B cell (primary cell): ENCODE measurements at regions not wholly inside any gene's neighbourhood (a gene's known extent, or its start where the extent isn't known, plus 50 kb on each side); places are given as distances from the start of the nearest gene placed in this dataset.

ENCODE experiments used
- ATAC-seq: fragments of 200-7000 bp; cut with Tn5 transposase; one replicate; pipeline ENCODE4 v1.10.0; 2021; ENCODE audit warnings: low read depth, mild to moderate bottlenecking, moderate number of reproducible peaks, moderate library complexity
- CTCF ChIA-PET: fragments of 350-600 bp; sonication (Branson Sonifier 250); formaldehyde crosslinking; loops from one replicate; lab custom pipeline; 2021; ENCODE audit warnings: antibody characterized with exemption, inconsistent platforms; lab: Charles Lee
- POLR2A ChIA-PET: fragments of 350-600 bp; sonication (Branson Sonifier 250); formaldehyde crosslinking; loops from one replicate; lab custom pipeline; 2021; ENCODE audit warnings: antibody characterized with exemption; lab: Charles Lee
- DNase-seq: peaks from one replicate; pipeline ENCODE4 v3.0.0; 2013
- H2AFZ ChIP-seq: 2 replicates; pipeline ENCODE4 v1.6.1; 2012; ENCODE audit warnings: mild to moderate bottlenecking, low read depth, low read length; ENCODE audit not compliant: insufficient read depth, poor library complexity, severe bottlenecking
- H3K27ac ChIP-seq, 2 donors: 1 replicate in 1 of 2; 2 replicates in 1 of 2; pipeline ENCODE4 v1.5.1; 2012 to 2013; ENCODE audit warnings: low read length in 2 of 2, mild to moderate bottlenecking in 2 of 2, moderate library complexity in 1 of 2
- H3K27me3 ChIP-seq, 4 experiments: fragments of 200-600 bp in 1 of 4; sonication (generic) in 1 of 4; replicated peaks in 1 of 4; 1 replicate in 2 of 4; 2 replicates in 2 of 4; pipeline versions ENCODE4 v1.6.1 to v1.7.0; 2013 to 2016; ENCODE audit warnings: low read length in 3 of 4, mild to moderate bottlenecking in 2 of 4, mixed read lengths in 1 of 4, moderate library complexity in 1 of 4; ENCODE audit not compliant: insufficient read depth in 4 of 4, control insufficient read depth in 3 of 4; ENCODE audit errors: control extremely low read depth in 1 of 4
- H3K36me3 ChIP-seq, 2 experiments: replicated peaks in 1 of 2; 1 replicate in 1 of 2; 2 replicates in 1 of 2; pipeline versions ENCODE4 v1.6.1 to v1.7.1; 2013; ENCODE audit warnings: low read length in 1 of 2; ENCODE audit not compliant: insufficient read depth in 2 of 2, control insufficient read depth in 1 of 2; ENCODE audit errors: control extremely low read depth in 1 of 2, extremely low read depth in 1 of 2
- H3K4me1 ChIP-seq, 2 donors: fragments of 200-600 bp in 1 of 2; sonication (generic) in 1 of 2; 1 replicate in 1 of 2; 2 replicates in 1 of 2; pipeline versions ENCODE4 v1.5.1 to v1.6.1; 2013 to 2017; ENCODE audit warnings: low read length in 2 of 2; ENCODE audit not compliant: control insufficient read depth in 2 of 2, insufficient read depth in 2 of 2
- H3K4me2 ChIP-seq: replicated peaks from 2 replicates; pipeline ENCODE3; 2012; ENCODE audit warnings: mild to moderate bottlenecking, low read depth, low read length; ENCODE audit not compliant: poor library complexity, severe bottlenecking
- H3K4me3 ChIP-seq, 5 experiments: fragments of 200-600 bp in 1 of 5; sonication (generic) in 1 of 5; 1 replicate in 3 of 5; 2 replicates in 2 of 5; pipeline versions ENCODE4 v1.5.1 to v1.7.0; 2011 to 2016; ENCODE audit warnings: low read length in 4 of 5, mild to moderate bottlenecking in 4 of 5, low read depth in 2 of 5, control low read depth in 1 of 5, moderate library complexity in 1 of 5; ENCODE audit not compliant: insufficient read depth in 1 of 5; ENCODE audit errors: control extremely low read depth in 1 of 5, extremely low read depth in 1 of 5
- H3K79me2 ChIP-seq: fragments of 200-600 bp; sonication (generic); one replicate; pipeline ENCODE4 v1.6.0; 2016; ENCODE audit warnings: low read length; ENCODE audit not compliant: control insufficient read depth, insufficient read depth
- H3K9ac ChIP-seq: fragments of 200-600 bp; sonication (generic); 2 replicates; pipeline ENCODE4 v1.6.1; 2017; ENCODE audit warnings: mild to moderate bottlenecking, low read length, moderate library complexity
- H3K9me3 ChIP-seq, 3 donors: one replicate each; pipeline versions ENCODE4 v1.6.1 to v1.7.1; 2013; ENCODE audit warnings: low read length in 2 of 3; ENCODE audit not compliant: control insufficient read depth in 2 of 3, insufficient read depth in 1 of 3; ENCODE audit errors: control extremely low read depth in 1 of 3
- H4K20me1 ChIP-seq: 2 replicates; pipeline ENCODE4 v1.6.0; 2012; ENCODE audit warnings: mild to moderate bottlenecking, low read length; ENCODE audit not compliant: insufficient read depth, control insufficient read depth, poor library complexity, severe bottlenecking
- H3K27ac Mint-ChIP-seq: one replicate; pipeline ENCODE4 v1.8.0; 2021; ENCODE audit warnings: mixed read lengths
- H3K27me3 Mint-ChIP-seq: one replicate; pipeline ENCODE4 v1.8.0; 2021; ENCODE audit warnings: mixed read lengths
- H3K4me1 Mint-ChIP-seq: one replicate; pipeline ENCODE4 v1.8.0; 2021; ENCODE audit warnings: mixed read lengths
- H3K4me3 Mint-ChIP-seq: one replicate; pipeline ENCODE4 v1.8.0; 2021; ENCODE audit warnings: mixed read lengths
- H3K9me3 Mint-ChIP-seq: one replicate; pipeline ENCODE4 v1.8.0; 2022; ENCODE audit warnings: mixed read lengths; ENCODE audit not compliant: insufficient read depth
- CTCF ChIP-seq: fragments of 200-600 bp; IDR thresholded peaks from one replicate; pipeline ENCODE4 v1.8.0; 2022; ENCODE audit warnings: antibody characterized with exemption, mild to moderate bottlenecking
- EZH2 ChIP-seq: IDR thresholded peaks from 2 replicates; pipeline ENCODE4 v1.6.1; 2012; ENCODE audit warnings: borderline replicate concordance, low read depth, mild to moderate bottlenecking, moderate library complexity, low read length; ENCODE audit not compliant: insufficient read depth, poor library complexity, severe bottlenecking
- WGBS: methylation state at CpG from one replicate; pipeline ENCODE4 v1.1.5; 2013; ENCODE audit warnings: missing lambda C conversion rate; ENCODE audit not compliant: insufficient coverage; 5-methylcytosine and 5-hydroxymethylcytosine counted together
- intact Hi-C: fragments of 100-400 bp; cut with micrococcal nuclease; formaldehyde crosslinking; loops from one replicate; pipeline ENCODE4 v1.10.0; 2022

GRCh38 chr5:17847286-17847685, 213.0 kb downstream of the TAF11L14 start:
- Mint-ChIP-seq H3K4me3 (no peak overlapping the region), H3K9me3 (peaks cover 4% of the 10 kb centered on the region), H3K27ac (no peak overlapping the region), H3K4me1 (no peaks in the 10 kb centered on the region), H3K27me3 (no peaks in the 10 kb centered on the region)
- Histone ChIP-seq H3K9ac (no peak overlapping the region), H3K9me3 (no peaks in the 10 kb centered on the region), H3K4me3 (no peak overlapping the region), H3K4me2 (no peak overlapping the region), H3K36me3 (no peaks in the 10 kb centered on the region), H2AFZ (no peak overlapping the region), H3K79me2 (no peaks in the 10 kb centered on the region), H3K27me3 (no peaks in the 10 kb centered on the region), H4K20me1 (no peaks in the 10 kb centered on the region), H3K27ac (no peak overlapping the region), H3K4me1 (no peaks in the 10 kb centered on the region)
- ATAC-seq (no peak), DNase-seq (no peak)
- intact Hi-C loops, result no loop called here
- no peak for TF ChIP-seq EZH2
- no peak for TF ChIP-seq CTCF
- ChIA-PET POLR2A (no interaction called here), CTCF (no interaction called here)
- 100% methylated on average over 1 of the region's 2 CpGs for WGBS

- Histone ChIP-seq H3K27ac (no peak overlapping the region), H3K27me3 (no peaks in the 10 kb centered on the region), H3K4me2 (no peak overlapping the region), H4K20me1 (no peaks in the 10 kb centered on the region), H3K4me3 (no peak overlapping the region), H3K79me2 (no peaks in the 10 kb centered on the region), H3K36me3 (no peaks in the 10 kb centered on the region), H3K4me1 (no peaks in the 10 kb centered on the region), H3K9me3 (no peaks in the 10 kb centered on the region), H2AFZ (no peak overlapping the region), H3K9ac (no peak overlapping the region)
- no peak overlapping the region for H3K27ac Mint-ChIP-seq
- H3K4me1 Mint-ChIP-seq, result no peaks in the 10 kb centered on the region
- TF ChIP-seq CTCF (no peak), EZH2 (no peak)
- intact Hi-C loops, result no loop called here
- POLR2A ChIA-PET, result no interaction called here
- no peak overlapping the region for H3K4me3 Mint-ChIP-seq
- CTCF ChIA-PET, result no interaction called here
- ATAC-seq (no peak), DNase-seq (no peak)
- H3K27me3 Mint-ChIP-seq, result no peaks in the 10 kb centered on the region
- H3K9me3 Mint-ChIP-seq, result no peaks in the 10 kb centered on the region
Observed at GRCh38 chr5:17852111-17852510, 217.9 kb downstream of the TAF11L14 start.
